ENCODE measurements at regions not wholly inside any gene's neighbourhood (a gene's known extent, or its start where the extent isn't known, plus 50 kb on each side); places are given as distances from the start of the nearest gene placed in this dataset.

DNA sequence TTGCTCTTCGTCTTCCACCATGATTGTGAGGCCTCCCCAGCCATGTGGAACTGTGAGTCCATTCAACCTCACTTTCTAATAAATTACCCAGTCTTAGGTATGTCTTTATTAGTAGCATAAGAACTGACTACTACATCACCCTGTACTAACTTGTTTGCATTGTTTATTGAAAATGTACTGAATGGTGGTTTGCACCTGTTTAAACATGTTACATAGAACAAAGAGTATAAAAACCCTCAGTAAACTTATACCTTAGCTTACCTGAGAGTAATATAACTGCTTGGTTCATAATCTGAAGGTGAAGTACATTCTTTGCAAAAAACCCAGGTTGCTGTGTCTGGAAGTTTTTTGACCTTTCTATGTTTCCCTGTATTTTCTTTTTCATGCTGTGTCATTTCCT, 777.8 kb downstream of the TBC1D32 start:
- TF ChIP-seq CTCF (IDR thresholded peaks at IDR 0.05 in 8 of 11, conservative IDR thresholded peaks at IDR 0.05 in 3 of 11) (no peak), POLR2A (IDR thresholded peaks at IDR 0.05) (no peak), POLR2AphosphoS5 (IDR thresholded peaks at IDR 0.05) (no peak)

Data from spleen (tissue), 7 donors.